ENCODE measurements at regions not wholly inside any gene's neighbourhood (a gene's known extent, or its start where the extent isn't known, plus 50 kb on each side); places are given as distances from the start of the nearest gene placed in this dataset.

GRCh38 chr6:144429753-144430152 is 144.6 kb downstream of the UTRN start:
- no peak overlapping the region for H3K27ac ChIP-seq (ENCODE audit: low read depth)
- peaks cover 9% of the 10 kb centered on the region; the same call in 1 of the 2 replicates for H3K36me3 ChIP-seq (ENCODE audit: insufficient read depth)
- H3K9me3 Mint-ChIP-seq, result peaks cover 11% of the 10 kb centered on the region
- no peak overlapping the region for H3K4me2 ChIP-seq
- H2AFZ ChIP-seq, result no peak overlapping the region
- no peaks in the 10 kb centered on the region for H3K27me3 ChIP-seq (ENCODE audit: insufficient read depth)
- H3K4me3 Mint-ChIP-seq, result no peak overlapping the region
- no peak for DNase-seq (ENCODE audit: low spot score)
- TF ChIP-seq ZNF114 (CRISPR knock-in tag; IDR thresholded peaks at IDR 0.05) (no peak), STAT1 (IDR thresholded peaks at IDR 0.05; ENCODE audit: unreplicated experiment) (no peak), ETS1 (IDR thresholded peaks at IDR 0.05) (no peak), EZH2phosphoT487 (IDR thresholded peaks at IDR 0.05; ENCODE audit: unreplicated experiment) (no peak), CTCF (conservative IDR thresholded peaks at IDR 0.05; ENCODE audit: low read depth in 2 of 2) (no peak), POLR2AphosphoS5 (IDR thresholded peaks at IDR 0.05; ENCODE audit: low read depth) (no peak), ZNF331 (CRISPR knock-in tag; IDR thresholded peaks at IDR 0.05; ENCODE audit: low read depth) (no peak), JUNB (IDR thresholded peaks at IDR 0.05; ENCODE audit: unreplicated experiment) (no peak), NANOG (IDR thresholded peaks at IDR 0.05; ENCODE audit: borderline replicate concordance) (no peak), CREB1 (CRISPR knock-in tag; IDR thresholded peaks at IDR 0.05; ENCODE audit: low read depth) (no peak), EZH2 (IDR thresholded peaks at IDR 0.05; ENCODE audit: low read depth, unreplicated experiment) (no peak)
- TF ChIP-seq, protein P1, sequence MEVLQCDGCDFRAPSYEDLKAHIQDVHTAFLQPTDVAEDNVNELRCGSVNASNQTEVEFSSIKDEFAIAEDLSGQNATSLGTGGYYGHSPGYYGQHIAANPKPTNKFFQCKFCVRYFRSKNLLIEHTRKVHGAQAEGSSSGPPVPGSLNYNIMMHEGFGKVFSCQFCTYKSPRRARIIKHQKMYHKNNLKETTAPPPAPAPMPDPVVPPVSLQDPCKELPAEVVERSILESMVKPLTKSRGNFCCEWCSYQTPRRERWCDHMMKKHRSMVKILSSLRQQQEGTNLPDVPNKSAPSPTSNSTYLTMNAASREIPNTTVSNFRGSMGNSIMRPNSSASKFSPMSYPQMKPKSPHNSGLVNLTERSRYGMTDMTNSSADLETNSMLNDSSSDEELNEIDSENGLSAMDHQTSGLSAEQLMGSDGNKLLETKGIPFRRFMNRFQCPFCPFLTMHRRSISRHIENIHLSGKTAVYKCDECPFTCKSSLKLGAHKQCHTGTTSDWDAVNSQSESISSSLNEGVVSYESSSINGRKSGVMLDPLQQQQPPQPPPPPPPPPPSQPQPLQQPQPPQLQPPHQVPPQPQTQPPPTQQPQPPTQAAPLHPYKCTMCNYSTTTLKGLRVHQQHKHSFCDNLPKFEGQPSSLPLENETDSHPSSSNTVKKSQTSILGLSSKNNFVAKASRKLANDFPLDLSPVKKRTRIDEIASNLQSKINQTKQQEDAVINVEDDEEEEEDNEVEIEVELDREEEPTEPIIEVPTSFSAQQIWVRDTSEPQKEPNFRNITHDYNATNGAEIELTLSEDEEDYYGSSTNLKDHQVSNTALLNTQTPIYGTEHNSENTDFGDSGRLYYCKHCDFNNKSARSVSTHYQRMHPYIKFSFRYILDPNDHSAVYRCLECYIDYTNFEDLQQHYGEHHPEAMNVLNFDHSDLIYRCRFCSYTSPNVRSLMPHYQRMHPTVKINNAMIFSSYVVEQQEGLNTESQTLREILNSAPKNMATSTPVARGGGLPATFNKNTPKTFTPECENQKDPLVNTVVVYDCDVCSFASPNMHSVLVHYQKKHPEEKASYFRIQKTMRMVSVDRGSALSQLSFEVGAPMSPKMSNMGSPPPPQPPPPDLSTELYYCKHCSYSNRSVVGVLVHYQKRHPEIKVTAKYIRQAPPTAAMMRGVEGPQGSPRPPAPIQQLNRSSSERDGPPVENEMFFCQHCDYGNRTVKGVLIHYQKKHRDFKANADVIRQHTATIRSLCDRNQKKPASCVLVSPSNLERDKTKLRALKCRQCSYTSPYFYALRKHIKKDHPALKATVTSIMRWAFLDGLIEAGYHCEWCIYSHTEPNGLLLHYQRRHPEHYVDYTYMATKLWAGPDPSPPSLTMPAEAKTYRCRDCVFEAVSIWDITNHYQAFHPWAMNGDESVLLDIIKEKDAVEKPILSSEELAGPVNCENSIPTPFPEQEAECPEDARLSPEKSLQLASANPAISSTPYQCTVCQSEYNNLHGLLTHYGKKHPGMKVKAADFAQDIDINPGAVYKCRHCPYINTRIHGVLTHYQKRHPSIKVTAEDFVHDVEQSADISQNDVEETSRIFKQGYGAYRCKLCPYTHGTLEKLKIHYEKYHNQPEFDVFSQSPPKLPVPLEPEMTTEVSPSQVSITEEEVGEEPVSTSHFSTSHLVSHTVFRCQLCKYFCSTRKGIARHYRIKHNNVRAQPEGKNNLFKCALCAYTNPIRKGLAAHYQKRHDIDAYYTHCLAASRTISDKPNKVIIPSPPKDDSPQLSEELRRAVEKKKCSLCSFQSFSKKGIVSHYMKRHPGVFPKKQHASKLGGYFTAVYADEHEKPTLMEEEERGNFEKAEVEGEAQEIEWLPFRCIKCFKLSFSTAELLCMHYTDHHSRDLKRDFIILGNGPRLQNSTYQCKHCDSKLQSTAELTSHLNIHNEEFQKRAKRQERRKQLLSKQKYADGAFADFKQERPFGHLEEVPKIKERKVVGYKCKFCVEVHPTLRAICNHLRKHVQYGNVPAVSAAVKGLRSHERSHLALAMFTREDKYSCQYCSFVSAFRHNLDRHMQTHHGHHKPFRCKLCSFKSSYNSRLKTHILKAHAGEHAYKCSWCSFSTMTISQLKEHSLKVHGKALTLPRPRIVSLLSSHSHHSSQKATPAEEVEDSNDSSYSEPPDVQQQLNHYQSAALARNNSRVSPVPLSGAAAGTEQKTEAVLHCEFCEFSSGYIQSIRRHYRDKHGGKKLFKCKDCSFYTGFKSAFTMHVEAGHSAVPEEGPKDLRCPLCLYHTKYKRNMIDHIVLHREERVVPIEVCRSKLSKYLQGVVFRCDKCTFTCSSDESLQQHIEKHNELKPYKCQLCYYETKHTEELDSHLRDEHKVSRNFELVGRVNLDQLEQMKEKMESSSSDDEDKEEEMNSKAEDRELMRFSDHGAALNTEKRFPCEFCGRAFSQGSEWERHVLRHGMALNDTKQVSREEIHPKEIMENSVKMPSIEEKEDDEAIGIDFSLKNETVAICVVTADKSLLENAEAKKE (CRISPR knock-in tag; IDR thresholded peaks at IDR 0.05), result no peak
- TF ChIP-seq, protein P2, sequence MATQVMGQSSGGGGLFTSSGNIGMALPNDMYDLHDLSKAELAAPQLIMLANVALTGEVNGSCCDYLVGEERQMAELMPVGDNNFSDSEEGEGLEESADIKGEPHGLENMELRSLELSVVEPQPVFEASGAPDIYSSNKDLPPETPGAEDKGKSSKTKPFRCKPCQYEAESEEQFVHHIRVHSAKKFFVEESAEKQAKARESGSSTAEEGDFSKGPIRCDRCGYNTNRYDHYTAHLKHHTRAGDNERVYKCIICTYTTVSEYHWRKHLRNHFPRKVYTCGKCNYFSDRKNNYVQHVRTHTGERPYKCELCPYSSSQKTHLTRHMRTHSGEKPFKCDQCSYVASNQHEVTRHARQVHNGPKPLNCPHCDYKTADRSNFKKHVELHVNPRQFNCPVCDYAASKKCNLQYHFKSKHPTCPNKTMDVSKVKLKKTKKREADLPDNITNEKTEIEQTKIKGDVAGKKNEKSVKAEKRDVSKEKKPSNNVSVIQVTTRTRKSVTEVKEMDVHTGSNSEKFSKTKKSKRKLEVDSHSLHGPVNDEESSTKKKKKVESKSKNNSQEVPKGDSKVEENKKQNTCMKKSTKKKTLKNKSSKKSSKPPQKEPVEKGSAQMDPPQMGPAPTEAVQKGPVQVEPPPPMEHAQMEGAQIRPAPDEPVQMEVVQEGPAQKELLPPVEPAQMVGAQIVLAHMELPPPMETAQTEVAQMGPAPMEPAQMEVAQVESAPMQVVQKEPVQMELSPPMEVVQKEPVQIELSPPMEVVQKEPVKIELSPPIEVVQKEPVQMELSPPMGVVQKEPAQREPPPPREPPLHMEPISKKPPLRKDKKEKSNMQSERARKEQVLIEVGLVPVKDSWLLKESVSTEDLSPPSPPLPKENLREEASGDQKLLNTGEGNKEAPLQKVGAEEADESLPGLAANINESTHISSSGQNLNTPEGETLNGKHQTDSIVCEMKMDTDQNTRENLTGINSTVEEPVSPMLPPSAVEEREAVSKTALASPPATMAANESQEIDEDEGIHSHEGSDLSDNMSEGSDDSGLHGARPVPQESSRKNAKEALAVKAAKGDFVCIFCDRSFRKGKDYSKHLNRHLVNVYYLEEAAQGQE (IDR thresholded peaks at IDR 0.05; ENCODE audit: unreplicated experiment), result no peak
- H3K27ac Mint-ChIP-seq, result no peak overlapping the region
- no peaks in the 10 kb centered on the region for H3K9me2 ChIP-seq (ENCODE audit: insufficient read depth)
- no peaks in the 10 kb centered on the region for H3K79me2 ChIP-seq (replicated peaks; ENCODE audit: insufficient read depth)
- H3K36me3 Mint-ChIP-seq (ENCODE audit: low read depth), result peaks cover 36% of the 10 kb centered on the region
- no peaks in the 10 kb centered on the region for H3F3A ChIP-seq (replicated peaks; ENCODE audit: low read depth)
- ATAC-seq, result no peak
- no peak overlapping the region for H3K4me3 ChIP-seq
- no peaks in the 10 kb centered on the region for H3K4me1 ChIP-seq (ENCODE audit: insufficient read depth)
- peaks cover 3% of the 10 kb centered on the region for H3K27me3 Mint-ChIP-seq (ENCODE audit: insufficient read depth, low read depth, poor library complexity)
- no peaks in the 10 kb centered on the region; the same call in 2 of the 3 replicates for H3K4me1 Mint-ChIP-seq
- no peaks in the 10 kb centered on the region for H4K20me1 ChIP-seq (replicated peaks; ENCODE audit: insufficient read depth)

All from GM23338 (cell line).